ENCODE measurements at regions not wholly inside any gene's neighbourhood (a gene's known extent, or its start where the extent isn't known, plus 50 kb on each side); places are given as distances from the start of the nearest gene placed in this dataset.
"Not testable (repeated sequence)": the region's sequence is repeated elsewhere in the genome, so short reads cannot be mapped to it uniquely, and the experiment has no call there.

DNA sequence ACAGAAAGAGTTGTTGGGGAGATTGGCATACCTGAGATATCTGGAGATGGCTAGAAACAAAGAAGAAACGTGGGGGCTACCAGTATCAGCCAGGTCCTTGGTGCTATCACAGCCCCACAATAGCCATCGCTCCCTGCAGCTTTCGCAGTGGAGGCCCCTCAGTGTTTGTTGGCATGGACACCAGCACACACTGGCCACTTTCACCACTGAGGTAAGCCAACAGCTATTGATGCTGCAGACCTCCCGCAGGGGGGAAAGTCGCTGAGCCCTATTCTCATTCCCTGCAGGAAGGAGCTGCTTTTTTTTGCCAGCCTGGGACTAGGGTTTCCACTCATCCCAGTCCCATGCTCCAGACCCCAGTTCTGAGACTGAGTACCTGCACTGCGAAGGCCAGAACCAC is 879.2 kb upstream of the IGFBP7 start:
- DNase-seq = no peak

DNA sequence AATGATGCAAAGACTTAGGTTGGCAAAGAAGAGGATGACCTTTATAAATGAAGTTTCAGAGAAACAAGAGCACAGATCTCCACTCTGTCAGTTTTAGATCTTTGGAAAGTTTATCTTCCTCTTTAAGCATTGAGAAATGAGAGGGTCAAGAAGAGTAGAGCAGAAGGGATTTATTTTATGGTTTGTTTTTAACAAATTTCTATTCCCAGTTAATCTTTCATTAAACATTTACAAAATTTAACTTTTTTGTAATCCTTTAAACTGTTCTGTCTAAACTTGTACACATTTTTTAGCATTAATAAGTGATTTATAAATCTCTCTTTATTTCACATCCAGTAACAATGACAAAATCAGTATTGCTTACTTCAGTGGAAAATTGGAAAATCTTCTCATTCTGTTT is 875.0 kb upstream of the IGFBP7 start:
- no peak for DNase-seq

DNA sequence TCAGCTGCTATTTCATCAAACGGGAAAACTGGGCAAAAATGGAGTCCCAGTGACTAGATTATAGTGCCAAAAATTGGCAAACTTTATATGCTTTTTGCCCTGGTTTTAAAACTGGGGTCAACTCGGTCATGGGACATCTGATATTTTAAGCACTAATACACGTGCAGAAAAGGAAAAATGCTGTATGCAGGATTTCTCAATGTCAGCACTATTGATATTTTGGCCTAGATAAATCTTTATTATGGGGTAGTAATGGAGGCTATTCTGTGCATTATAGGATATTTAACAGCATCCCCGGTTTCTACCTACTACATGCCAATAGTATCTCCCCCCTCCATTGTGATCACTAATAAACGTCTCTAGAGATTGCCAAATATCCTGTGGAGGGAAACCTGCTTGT is 870.9 kb upstream of the IGFBP7 start:
- no peak for DNase-seq

DNA sequence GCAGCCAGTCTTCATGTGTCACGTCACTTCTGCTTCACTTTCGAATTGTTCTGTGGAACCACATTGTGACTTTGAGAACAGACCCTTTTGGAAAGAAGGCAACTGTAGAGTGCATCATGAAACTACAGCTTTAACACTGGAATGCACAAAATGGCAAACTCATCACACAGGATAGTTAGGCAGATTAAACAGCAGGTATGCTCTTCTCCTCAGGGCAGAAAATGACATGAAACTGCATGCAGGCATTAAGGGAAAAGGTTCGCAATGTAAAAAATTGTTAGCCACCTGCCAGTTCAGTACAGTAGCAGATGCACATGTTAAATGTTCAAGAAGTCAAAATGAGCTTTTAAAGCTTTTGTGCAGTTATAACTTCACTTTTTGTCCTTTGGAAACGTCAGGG is 864.6 kb upstream of the IGFBP7 start:
- DNase-seq = no peak

DNA sequence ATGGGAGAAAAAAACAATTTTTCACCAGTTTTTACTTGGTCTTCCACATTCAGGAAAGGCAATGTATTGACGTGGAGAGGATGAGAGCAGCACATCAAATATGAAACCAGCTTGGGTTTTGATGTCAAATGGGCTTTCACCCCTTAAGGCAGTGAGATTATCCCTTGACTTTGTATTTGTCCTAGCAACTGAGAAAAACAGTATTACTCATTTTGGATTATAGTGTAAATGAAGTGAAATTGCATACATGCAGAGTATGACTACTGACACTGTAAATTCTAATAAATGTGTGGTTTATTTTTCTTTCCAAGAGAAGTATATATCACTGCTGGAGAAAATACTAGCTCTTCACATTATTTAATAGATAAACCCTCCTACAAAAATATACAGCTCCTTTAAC is 863.6 kb upstream of the IGFBP7 start:
- no peak for DNase-seq

DNA sequence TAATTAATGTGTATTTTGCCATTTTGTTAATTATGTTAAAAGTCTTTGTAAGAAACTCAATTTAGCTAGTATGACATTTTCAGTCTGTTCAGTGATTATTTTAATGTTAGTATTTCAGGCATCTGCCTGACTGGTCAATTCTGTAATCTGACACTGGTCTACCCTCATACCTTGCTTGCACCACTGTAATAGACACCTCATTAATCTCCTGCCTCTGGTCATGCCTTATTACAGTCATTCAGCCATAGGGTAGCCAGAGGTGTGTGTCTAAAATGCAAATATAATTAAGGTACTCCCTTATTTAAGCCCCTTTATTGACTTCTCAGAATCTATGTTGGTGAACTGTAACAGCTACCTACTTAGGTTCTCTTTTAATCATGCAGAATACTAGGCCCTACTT is 861.1 kb upstream of the IGFBP7 start:
- DNase-seq = no peak

DNA sequence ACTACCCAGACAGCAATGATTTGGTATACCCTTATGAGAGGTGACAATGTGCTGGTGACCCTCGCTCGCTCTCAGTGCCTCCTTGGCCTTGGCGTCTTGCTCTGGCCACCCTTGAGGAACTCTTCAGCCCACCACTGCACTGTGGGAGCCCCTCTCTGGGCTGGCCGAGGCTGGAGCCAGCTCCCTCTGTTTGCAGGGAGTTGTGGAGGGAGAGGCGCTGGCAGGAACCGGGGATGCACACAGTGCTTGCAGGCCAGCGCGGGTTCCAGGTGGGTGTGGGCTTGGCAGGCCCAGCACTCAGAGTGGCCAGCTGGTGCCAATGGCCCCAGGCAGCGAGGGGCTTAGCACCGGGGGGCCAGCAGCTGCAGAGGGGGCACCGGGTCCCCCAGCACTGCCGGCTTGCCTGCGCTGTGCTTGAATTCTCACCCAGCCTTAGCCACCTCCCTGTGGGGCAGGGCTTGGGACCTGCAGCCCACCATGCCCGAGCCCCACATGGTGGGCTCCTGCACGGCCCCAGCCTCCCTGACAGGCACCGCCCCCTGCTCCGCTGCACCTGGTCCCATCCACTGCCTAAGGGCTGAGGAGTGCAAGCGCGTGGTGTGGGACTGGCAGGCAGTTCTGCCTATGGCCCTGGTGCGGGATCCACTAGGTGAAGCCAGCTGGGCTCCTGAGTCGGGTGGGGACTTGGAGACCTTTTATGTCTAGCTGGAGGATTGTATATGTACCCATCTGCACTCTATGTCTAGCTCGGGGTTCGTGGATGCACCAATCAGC is 857.0 kb upstream of the IGFBP7 start:
- DNase-seq = no peak

DNA sequence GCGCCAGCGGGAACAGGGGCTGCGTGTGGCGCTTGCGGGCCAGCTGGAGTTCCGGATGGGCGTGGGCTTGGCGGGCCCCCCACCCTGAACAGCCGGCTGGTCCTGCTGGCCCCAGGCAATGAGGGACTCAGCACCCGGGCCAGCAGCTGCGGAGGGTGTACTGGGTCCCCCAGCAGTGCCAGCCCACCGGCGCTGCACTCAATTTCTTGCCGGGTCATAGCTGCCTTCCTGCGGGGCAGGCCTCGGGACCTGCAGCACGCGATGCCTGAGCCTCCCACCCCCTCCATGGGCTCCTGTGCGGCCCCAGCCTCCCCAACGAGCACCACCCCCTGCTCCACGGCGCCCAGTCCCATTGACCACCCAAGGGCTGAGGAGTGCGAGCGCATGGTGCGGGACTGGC is 855.2 kb upstream of the IGFBP7 start:
- DNase-seq = not testable (repeated sequence)

DNA sequence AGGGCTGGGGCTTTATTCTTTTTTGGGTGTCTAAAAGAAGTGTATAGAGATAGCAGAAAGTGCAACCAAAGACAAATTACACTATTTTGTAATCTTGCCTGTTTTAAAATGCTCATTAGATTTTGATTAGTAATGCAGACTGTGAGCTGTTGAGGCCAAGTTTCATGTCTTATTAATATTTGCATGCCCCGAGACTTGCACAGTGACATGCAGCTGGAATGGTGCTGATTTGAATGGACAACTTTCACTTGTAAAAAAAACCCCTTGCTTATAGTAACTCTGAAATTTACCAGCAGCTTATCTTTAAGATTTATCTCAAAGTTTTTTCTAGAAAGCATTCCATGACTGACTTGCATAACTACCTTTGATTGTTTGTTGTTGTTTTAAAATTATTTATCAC is 835.1 kb upstream of the IGFBP7 start:
- DNase-seq = no peak

DNA sequence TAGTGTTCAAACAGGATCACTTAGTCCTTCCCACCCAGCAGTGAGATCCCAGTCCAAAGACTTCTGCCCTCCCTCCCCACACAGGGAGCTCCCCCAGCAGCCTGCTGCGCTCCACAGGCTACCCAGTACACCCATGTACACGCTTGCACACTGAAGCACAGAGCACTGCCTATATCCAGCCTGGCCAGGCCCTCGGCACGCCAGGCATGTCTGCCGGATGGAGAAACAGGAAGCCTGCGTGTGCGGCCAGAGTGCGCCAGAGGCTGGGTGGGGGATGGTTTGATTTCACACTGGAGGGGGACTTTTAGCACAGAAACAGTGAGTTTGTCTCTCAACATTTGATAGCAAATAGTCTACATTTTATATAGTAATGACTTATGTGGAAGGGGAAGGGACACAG is 833.5 kb upstream of the IGFBP7 start:
- no peak for DNase-seq

DNA sequence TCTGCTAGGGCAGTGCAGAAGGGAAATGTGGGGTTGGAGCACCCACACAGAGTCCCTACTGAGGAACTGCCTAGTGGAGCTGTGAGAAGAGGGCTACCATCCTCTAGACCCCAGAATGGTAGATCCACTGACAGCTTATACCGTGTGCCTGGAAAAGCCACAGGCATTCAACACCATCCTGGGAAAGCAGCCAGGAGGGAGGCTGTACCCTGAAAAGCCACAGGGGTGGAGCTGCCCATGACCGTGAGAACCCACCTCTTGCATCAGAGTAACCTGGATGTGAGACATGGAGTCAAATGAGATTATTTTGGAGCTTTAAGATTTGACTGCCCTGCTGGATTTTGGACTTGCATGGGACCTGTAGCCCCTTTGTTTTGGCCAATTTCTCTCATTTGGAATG is 827.1 kb upstream of the IGFBP7 start:
- not testable (repeated sequence) for DNase-seq

DNA sequence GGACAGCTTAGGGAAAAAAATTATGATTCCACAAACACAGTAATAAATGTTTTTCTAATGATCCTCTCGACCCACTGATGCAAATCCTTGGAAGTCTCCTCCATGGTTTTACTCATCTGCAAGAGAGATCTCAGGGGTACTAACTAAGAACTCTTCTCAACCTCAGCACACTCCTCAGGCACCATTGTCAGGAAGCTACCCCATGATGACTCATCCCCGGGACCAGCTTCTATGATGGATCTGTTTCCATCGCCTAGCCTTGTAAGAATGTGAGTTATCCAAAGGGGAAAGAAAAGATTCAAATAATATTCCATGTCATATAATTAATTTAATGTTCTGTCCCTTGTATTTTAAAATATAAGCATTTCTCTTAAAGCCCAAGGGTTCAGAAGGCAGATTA is 816.1 kb upstream of the IGFBP7 start:
- no peak for DNase-seq

DNA sequence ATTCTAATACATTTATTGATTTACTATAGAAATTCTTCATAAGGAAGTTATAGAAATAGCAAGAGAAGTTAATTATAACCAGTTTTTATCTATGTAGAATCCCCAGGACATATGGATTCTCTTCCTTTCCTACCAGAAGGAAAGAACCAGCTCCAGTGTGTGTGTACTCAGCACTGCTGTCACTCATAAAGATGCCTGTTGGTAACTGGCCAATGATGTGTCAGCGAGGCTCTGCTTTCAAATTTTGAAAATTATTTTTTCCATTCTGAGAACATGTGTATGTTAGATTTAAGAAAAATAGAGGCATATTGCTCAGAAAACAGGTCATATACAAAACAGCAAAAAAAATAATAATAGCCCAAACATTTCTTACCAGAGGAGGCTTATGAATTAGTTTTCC is 814.8 kb upstream of the IGFBP7 start:
- DNase-seq = no peak

DNA sequence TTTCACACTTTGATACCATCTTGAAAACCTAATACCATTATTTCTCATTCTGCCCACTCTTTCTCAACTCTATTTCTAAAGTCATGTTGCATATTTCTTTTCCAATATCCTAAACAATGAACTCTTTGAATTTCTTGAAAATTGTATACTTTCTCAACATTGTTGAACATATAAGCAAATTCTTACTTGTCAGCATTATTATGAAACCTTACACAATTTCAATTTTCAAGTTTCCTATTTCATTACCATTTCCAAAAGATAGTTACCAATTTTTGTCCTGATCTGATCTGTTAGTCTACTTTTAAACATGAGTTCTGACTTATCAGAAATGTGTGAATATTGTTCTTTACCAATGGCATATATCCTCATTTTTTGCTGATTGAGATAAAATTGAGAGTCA is 806.3 kb upstream of the IGFBP7 start:
- DNase-seq = no peak

DNA sequence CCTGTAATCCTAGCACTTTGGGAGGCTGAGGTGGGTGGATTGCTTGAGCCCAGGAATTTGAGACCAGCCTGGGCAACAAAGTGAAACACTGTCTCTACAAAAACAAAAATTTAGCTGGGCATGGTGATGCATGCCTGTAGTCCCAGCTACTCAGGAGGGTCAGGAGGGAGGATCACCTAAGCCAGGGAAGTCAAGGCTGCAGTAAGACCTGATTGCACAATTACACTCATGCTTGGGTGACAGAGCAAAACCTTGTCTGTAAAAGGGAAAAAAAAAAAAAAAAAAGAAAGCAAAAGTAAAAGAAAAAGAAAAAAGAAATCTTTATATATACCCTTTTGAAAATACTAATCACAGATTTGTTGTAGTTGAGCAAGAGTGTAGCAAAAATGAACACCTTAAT is 801.0 kb upstream of the IGFBP7 start:
- no peak for DNase-seq

DNA sequence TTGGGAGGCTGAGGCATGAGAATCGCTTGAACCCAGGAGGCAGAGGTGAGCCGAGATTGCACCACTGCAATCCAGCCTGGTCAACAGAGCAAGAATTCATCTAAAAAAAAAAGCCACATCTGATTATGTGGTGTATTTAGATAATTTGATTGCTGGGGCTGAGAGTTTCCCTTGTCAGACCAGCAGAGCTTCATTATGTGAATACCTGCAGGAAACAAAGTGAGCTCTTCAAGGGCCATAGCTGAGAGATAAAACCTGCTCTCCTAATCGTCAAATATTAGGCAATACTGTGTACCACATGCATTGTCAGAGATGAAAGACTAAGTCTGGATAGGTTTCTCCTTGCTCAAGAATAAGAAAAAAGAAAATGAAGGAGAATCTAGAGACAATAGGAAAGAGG is 800.0 kb upstream of the IGFBP7 start:
- no peak for DNase-seq

DNA sequence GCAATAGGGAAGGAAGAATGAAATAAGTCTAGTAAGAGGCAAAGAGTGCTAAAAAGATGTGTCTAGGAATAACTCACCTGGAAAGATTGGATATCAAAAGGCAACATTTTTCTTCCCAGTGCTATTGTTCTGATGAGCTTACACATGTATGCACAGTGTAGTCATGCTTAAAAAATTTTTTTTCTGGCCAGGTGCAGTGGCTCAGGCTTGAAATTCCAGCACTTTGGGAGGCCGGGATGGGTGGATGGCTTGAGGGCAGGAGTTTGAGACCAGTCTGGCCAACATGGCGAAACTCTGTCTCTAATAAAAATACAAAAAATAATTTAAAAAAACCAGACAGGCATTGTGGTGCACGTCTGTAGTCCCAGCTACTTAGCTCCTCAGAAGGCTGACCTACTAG is 795.8 kb upstream of the IGFBP7 start:
- DNase-seq = no peak

DNA sequence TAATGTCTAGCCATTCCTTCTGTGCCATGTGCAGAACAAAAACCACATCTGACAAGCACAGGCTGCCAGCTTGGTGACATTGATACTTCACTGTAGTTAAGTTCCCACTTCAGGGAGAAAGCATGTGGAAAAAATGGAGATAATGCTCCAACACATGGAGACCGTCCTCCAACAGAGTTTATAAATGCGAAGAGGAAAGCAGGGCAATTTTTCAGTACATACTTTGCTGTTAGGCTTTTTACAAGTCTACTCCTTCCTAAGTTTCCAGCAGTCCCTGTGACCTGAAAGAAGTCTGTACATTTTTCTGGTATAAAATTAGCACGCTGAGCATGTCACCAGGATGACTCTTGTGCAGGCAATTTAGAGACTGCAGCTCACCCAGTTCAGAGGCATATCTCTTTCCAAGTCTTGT is 766.9 kb upstream of the IGFBP7 start:
- no peak for DNase-seq

DNA sequence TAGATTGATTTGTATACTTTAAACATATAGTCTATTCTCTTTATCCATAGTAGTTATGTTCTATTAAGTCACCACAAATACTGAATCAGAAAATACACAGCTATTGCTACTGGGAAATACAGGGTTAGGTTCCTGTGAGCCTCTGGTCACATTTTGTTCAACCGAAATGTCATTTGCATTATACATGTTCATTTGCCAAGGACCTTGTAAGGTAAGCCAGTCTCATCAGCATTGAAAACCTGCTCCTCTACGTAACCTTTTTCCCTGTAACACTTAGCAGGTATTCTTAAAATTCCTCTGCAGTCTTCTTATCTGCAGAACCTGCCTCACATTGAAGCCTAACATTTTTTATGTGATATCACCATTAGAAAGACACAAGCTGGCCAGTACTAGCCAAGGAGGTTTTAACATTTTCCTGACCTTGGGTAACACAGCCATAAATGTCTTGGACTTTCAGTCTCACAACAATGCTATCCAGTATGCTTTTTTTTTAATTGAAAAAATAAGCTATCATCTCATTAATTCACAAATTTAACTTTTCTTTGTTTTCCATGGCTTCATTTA is 765.7 kb upstream of the IGFBP7 start:
- DNase-seq = no peak

DNA sequence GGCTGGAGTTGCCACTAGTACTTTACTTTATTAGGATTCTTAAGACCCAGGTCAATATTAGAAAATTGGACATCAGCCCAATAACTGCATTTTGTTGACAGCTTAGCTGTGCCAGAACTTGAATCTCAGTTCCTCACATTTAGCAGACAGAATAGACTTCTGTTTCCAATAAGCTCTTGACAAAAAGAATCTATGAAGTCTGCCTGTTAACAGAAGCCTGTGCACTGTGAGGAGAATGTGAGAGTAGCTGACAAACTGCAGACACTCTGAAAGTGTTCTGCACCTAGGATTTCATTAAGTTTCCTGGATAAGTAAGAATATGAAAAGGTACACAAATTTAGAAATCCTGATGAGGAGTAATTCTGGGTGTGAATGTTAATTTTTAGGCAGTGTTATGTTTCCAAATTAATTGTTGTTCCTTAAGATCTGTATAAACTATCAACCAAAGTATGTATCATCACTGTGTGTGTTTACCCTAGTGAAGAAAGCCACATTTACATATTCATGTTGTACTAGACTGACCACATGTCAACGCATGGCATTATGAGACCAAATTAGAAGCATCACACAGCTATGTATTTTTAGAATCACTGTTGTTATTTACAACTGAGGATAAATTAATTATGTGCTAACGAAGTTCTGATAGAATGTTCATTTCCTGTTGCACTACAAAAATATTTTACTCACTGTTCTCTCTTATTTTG is 756.4 kb upstream of the IGFBP7 start:
- no peak for DNase-seq

DNA sequence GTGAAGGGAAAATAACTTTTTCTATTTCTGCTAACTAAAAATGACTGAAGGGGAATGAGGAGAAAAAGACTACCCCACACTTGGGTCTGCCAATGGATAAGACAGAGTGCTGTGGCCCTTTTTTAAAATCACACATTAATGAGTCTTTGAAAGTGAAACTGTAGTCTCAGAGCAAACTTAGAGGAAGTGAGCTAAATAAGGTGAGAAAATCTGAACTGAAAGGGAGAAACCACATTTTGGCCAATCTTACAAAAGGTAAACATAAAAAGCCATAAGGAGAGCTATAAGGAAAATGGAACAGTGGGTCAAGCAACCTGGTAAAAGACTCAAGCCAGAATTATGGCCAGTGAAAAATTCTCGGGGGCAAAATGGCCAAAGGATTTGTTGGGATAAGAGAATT is 755.1 kb upstream of the IGFBP7 start:
- no peak for DNase-seq

DNA sequence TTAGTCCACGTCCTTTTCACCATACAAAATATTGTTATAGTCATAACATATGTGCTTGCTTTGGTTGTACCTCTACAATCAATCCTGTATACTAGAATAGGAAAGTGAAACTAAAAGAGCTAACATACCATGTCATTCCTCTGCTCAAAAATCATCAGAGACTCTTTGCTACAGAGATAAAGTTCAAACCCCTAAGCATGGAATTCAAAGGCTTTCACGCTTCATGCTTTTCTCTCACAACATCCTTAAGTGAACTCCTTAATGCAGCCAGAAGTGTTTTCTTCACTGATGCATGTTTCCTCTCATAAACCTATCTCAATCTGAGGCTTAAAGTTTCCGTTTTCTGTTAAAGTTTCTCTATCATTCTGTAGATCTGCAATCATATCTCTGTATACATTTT is 744.6 kb upstream of the IGFBP7 start:
- DNase-seq = no peak

DNA sequence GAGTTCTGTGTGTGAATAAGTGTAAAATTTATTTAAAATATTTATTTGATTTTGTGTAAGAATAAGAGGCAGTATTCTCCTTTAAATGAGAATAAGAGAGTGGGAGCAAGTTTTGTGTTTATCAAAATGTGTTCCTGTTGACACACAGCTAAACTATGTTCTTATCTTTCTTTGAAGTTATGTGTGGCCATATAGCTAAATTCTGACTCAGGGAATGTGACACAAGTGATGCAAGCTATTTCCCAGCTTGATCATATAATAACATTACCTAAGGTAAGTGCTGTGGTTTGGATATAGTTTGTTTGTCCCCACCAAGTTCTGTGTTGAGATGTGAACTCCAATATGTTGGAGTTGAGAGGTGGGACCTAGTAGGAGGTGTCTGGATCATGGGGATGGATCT is 740.0 kb upstream of the IGFBP7 start:
- no peak for DNase-seq

DNA sequence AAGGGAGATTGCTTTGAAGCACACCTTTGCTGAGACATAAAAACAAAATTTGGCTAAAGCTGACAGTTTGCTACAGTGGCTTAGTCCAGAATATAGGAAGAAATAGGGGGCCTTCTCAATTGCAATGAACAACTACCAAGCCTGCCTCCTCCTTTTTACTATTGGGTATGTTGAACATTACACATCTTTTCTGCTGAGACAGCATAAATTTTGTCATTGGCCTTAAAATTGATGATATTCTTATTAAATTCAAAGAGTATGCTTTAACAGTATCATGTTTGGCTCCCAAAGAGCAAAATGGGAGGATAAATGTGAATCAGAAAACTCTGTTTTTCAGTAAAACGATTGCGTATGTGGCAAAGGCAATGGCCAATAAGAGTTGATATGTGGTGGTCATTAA is 721.9 kb upstream of the IGFBP7 start:
- DNase-seq = no peak

DNA sequence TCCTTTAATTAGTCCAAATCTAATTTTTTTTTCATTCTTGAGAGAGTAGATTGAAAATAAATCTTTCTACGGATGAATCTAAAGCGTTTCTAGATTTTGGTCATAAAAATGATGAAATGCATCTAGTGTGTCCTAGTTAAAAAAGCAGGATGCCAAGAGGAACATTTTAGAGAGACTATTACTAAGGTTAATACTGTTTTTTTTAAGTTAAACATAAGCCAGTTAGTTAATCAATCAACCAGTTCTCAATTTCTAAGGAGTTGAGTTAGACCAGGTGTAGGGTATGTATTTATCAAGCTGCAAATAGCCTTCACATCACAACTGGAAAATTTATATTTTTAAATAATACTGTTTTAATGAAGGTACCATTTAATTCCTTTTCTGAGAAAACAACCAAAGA is 679.5 kb upstream of the IGFBP7 start:
- DNase-seq = no peak

Data from NCI-H1092 (cell line).